IPS DF 4.7 (cell line): ENCODE measurements at regions not wholly inside any gene's neighbourhood (a gene's known extent, or its start where the extent isn't known, plus 50 kb on each side); places are given as distances from the start of the nearest gene placed in this dataset.
A peak's percentile ranks its signal among the peaks of the same experiment; 100 is the strongest.
"Not testable (repeated sequence)": the region's sequence is repeated elsewhere in the genome, so short reads cannot be mapped to it uniquely, and the experiment has no call there.

Source experiments
- DNase-seq: peaks from one replicate; pipeline ENCODE4 v3.0.0-alpha.2; 2013; ENCODE audit warnings: low spot score; ENCODE audit errors: extremely low read depth

GRCh38 chr9:82376677-82377232, 388.2 kb downstream of the SPATA31D1 start:
- DNase-seq: no peak

- peak; percentile 11 for DNase-seq
Measured at GRCh38 chr9:82382887-82383616, 394.5 kb downstream of the SPATA31D1 start.

- no peak for DNase-seq
Measured at GRCh38 chr9:82385633-82386032, 397.1 kb downstream of the SPATA31D1 start.

- DNase-seq: no peak
Measured at GRCh38 chr9:82397534-82397933, 409.0 kb downstream of the SPATA31D1 start.

GRCh38 chr9:82404196-82404870, 415.8 kb downstream of the SPATA31D1 start:
- no peak for DNase-seq

GRCh38 chr9:82404881-82405280, 416.3 kb downstream of the SPATA31D1 start:
- DNase-seq: no peak

- no peak for DNase-seq
Measured at GRCh38 chr9:82406456-82407085, 418.0 kb downstream of the SPATA31D1 start.

GRCh38 chr9:82410306-82410705, 421.7 kb downstream of the SPATA31D1 start:
- DNase-seq: no peak

GRCh38 chr9:82410866-82411265, 422.3 kb downstream of the SPATA31D1 start:
- no peak for DNase-seq

GRCh38 chr9:82412586-82413305, 424.2 kb downstream of the SPATA31D1 start:
- DNase-seq: no peak

GRCh38 chr9:82417501-82417900, 428.9 kb downstream of the SPATA31D1 start:
- DNase-seq: no peak

- DNase-seq: no peak
Measured at GRCh38 chr9:82418334-82418733, 429.8 kb downstream of the SPATA31D1 start.

GRCh38 chr9:82419696-82420486, 431.3 kb downstream of the SPATA31D1 start:
- DNase-seq: no peak

- DNase-seq: no peak
Measured at GRCh38 chr9:82421498-82421897, 432.9 kb downstream of the SPATA31D1 start.

- no peak for DNase-seq
Measured at GRCh38 chr9:82423700-82424099, 435.1 kb downstream of the SPATA31D1 start.

- DNase-seq: no peak
Measured at GRCh38 chr9:82424599-82425120, 436.1 kb downstream of the SPATA31D1 start.

GRCh38 chr9:82431121-82431520, 442.5 kb downstream of the SPATA31D1 start:
- DNase-seq: no peak

GRCh38 chr9:82433290-82433931, 444.8 kb downstream of the SPATA31D1 start:
- DNase-seq: not testable (repeated sequence)

GRCh38 chr9:82436475-82436874, 447.9 kb downstream of the SPATA31D1 start:
- no peak for DNase-seq

GRCh38 chr9:82437183-82437582, 448.6 kb downstream of the SPATA31D1 start:
- not testable (repeated sequence) for DNase-seq
